ENCODE measurements at regions not wholly inside any gene's neighbourhood (a gene's known extent, or its start where the extent isn't known, plus 50 kb on each side); places are given as distances from the start of the nearest gene placed in this dataset.

DNA sequence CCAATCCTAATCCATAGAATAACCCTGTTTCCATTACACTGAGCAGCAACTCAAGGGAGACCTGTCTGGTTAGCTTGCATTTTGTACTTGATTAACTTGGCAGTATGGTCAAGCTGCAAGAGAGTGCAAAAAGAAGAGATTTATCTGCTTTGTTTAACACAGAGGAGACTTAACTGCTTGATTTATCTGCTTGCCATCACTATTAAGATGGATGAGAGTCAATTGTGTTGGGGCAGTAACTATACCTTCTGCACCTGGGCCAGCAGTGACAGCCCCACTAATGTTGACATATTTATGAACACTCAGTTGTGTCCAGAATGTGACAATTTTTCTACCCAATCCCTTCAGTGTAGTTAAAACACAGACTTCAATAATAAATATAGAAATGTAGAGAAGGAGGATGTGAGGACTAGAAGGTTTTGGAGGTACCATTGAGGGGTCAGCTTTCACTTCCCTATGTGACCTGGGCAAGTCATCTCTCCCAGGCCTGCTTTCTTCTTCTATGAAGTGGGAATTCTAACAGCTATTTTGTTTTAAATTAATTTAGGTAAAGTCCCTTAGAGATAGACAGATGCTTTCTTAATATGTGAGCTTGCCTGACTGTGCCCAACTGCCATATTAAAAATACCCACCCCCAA is 159.1 kb upstream of the KCNK2 start:
- no peak for DNase-seq (ENCODE audit: low read depth)
- TF ChIP-seq, protein P1, sequence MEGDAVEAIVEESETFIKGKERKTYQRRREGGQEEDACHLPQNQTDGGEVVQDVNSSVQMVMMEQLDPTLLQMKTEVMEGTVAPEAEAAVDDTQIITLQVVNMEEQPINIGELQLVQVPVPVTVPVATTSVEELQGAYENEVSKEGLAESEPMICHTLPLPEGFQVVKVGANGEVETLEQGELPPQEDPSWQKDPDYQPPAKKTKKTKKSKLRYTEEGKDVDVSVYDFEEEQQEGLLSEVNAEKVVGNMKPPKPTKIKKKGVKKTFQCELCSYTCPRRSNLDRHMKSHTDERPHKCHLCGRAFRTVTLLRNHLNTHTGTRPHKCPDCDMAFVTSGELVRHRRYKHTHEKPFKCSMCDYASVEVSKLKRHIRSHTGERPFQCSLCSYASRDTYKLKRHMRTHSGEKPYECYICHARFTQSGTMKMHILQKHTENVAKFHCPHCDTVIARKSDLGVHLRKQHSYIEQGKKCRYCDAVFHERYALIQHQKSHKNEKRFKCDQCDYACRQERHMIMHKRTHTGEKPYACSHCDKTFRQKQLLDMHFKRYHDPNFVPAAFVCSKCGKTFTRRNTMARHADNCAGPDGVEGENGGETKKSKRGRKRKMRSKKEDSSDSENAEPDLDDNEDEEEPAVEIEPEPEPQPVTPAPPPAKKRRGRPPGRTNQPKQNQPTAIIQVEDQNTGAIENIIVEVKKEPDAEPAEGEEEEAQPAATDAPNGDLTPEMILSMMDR (IDR thresholded peaks at IDR 0.05; ENCODE audit: control insufficient read depth, insufficient read depth, low read depth, low read length, missing control alignments) = no peak
- no peak overlapping the region for H3K4me3 ChIP-seq (ENCODE audit: control insufficient read depth, low read depth, low read length)

GRCh38 chr1:214927796-214928195 is 154.7 kb upstream of the KCNK2 start:
- TF ChIP-seq, protein P1 (IDR thresholded peaks at IDR 0.05; ENCODE audit: control insufficient read depth, insufficient read depth, low read depth, low read length, missing control alignments) = no peak
- no peak for DNase-seq (ENCODE audit: low read depth)
- H3K4me3 ChIP-seq (ENCODE audit: control insufficient read depth, low read depth, low read length) = no peak overlapping the region

DNA sequence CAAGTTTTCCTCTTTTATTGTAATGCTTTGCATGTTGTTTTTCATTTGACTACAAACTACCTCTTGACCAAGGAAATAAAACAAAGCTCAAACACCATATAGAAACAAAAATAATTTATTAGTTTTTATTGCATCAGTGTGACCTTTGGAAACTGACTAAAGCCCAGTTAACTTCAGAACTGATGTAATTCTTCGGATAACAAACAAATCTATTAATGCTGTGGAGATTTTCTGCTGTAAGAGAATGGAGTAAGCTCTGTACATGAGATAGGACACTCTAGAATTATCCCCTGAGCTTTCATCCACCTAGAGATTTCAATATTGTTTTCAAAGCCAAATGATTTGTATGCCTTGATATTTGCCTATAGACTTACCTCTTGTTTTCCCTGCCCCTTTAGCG is 154.0 kb upstream of the KCNK2 start:
- TF ChIP-seq, protein P1 (IDR thresholded peaks at IDR 0.05; ENCODE audit: control insufficient read depth, insufficient read depth, low read depth, low read length, missing control alignments) = no peak
- no peak for DNase-seq (ENCODE audit: low read depth)
- no peak overlapping the region for H3K4me3 ChIP-seq (ENCODE audit: control insufficient read depth, low read depth, low read length)

DNA sequence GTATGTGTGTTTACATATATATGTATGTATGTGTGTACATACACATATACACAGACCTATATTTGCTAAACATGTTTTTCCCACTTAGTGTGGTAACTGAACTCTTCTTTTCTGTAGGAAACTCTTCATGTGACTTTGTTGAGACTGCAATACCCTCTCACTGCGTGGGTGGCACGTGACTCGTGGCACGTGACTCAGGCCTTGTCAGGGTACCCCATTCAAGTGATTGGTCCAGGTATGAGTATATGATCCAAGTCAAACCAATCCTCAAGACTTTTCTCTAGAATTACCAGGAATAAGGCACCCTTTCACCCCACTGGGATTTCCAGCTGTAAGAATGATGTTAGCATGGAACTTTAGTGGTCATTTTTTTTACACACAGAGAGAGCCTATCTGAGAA is 149.2 kb upstream of the KCNK2 start:
- TF ChIP-seq, protein P1 (IDR thresholded peaks at IDR 0.05; ENCODE audit: control insufficient read depth, insufficient read depth, low read depth, low read length, missing control alignments) = no peak
- no peak overlapping the region for H3K4me3 ChIP-seq (ENCODE audit: control insufficient read depth, low read depth, low read length)
- DNase-seq (ENCODE audit: low read depth) = no peak

GRCh38 chr1:214934045-214934444 is 148.5 kb upstream of the KCNK2 start:
- no peak for DNase-seq (ENCODE audit: low read depth)
- H3K4me3 ChIP-seq (ENCODE audit: control insufficient read depth, low read depth, low read length) = no peak overlapping the region
- TF ChIP-seq, protein P1 (IDR thresholded peaks at IDR 0.05; ENCODE audit: control insufficient read depth, insufficient read depth, low read depth, low read length, missing control alignments) = no peak

DNA sequence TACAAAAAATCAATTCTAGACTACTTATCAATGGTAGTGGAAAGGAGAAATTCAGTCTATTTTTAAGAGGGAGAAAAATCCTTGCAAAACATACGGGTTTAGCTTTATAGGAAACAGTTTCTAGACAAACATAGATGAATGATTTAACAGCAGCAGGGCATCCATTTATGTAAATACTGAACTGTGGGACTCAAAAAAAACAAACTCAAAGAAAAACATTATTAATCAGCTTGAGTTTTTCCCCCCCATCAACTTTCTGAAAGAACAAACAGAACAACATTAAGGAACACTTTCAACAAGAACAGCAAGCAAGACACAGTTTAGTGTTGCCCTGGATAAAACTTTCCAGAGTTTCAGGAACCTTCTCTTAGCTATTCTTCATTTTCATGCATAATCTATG is 147.3 kb upstream of the KCNK2 start:
- no peak overlapping the region for H3K4me3 ChIP-seq (ENCODE audit: control insufficient read depth, low read depth, low read length)
- no peak for DNase-seq (ENCODE audit: low read depth)
- TF ChIP-seq, protein P1 (IDR thresholded peaks at IDR 0.05; ENCODE audit: control insufficient read depth, insufficient read depth, low read depth, low read length, missing control alignments) = no peak
